ENCODE measurements at regions not wholly inside any gene's neighbourhood (a gene's known extent, or its start where the extent isn't known, plus 50 kb on each side); places are given as distances from the start of the nearest gene placed in this dataset.

- CTCF ChIA-PET, result no interaction called here
- TF ChIP-seq CTCF (IDR thresholded peaks at IDR 0.05), result no peak
Measured at GRCh38 chr1:103424650-103425049, 100.8 kb upstream of the RNPC3 start.

GRCh38 chr1:103416681-103417286 is 108.7 kb upstream of the RNPC3 start:
- ATAC-seq (ENCODE audit: low read depth) (no peak), DNase-seq (no peak)
- Mint-ChIP-seq H3K27ac (no peak overlapping the region), H3K27me3 (no peaks in the 10 kb centered on the region), H3K4me1 (no peaks in the 10 kb centered on the region), H3K36me3 (ENCODE audit: low read depth) (no peaks in the 10 kb centered on the region), H3K9me3 (peaks cover 5% of the 10 kb centered on the region), H3K4me3 (no peak overlapping the region)
- ChIA-PET CTCF (no interaction called here), POLR2A (no interaction called here)
- intact Hi-C loops (cut with micrococcal nuclease), result no loop called here
- TF ChIP-seq CTCF (IDR thresholded peaks at IDR 0.05), result no peak

More at GRCh38 chr1:103424650-103425049, 100.8 kb upstream of the RNPC3 start:
- DNase-seq, result no peak
- intact Hi-C loops (cut with micrococcal nuclease), result no loop called here
- Mint-ChIP-seq H3K36me3 (ENCODE audit: low read depth) (no peaks in the 10 kb centered on the region), H3K4me3 (no peak overlapping the region), H3K9me3 (peaks cover 3% of the 10 kb centered on the region), H3K27me3 (no peaks in the 10 kb centered on the region), H3K27ac (no peak overlapping the region), H3K4me1 (no peaks in the 10 kb centered on the region)
- ATAC-seq (ENCODE audit: low read depth), result no peak
- POLR2A ChIA-PET, result no interaction called here

GRCh38 chr1:103387898-103388297 is 137.6 kb upstream of the RNPC3 start:
- no peaks in the 10 kb centered on the region for H3K27me3 Mint-ChIP-seq
- intact Hi-C loops (cut with micrococcal nuclease), result no loop called here
- no peak for ATAC-seq (ENCODE audit: low read depth)
- peaks cover 15% of the 10 kb centered on the region for H3K9me3 Mint-ChIP-seq
- H3K36me3 Mint-ChIP-seq (ENCODE audit: low read depth), result no peaks in the 10 kb centered on the region
- no peaks in the 10 kb centered on the region for H3K4me1 Mint-ChIP-seq
- H3K27ac Mint-ChIP-seq, result no peak overlapping the region
- ChIA-PET POLR2A (no interaction called here), CTCF (no interaction called here)
- TF ChIP-seq CTCF (IDR thresholded peaks at IDR 0.05), result no peak
- no peak overlapping the region for H3K4me3 Mint-ChIP-seq
- no peak for DNase-seq

GRCh38 chr1:103373991-103374390 is 151.5 kb upstream of the RNPC3 start:
- intact Hi-C loops (cut with micrococcal nuclease), result no loop called here
- no peaks in the 10 kb centered on the region for H3K4me1 Mint-ChIP-seq
- no peaks in the 10 kb centered on the region for H3K9me3 Mint-ChIP-seq
- H3K27me3 Mint-ChIP-seq, result no peaks in the 10 kb centered on the region
- TF ChIP-seq CTCF (IDR thresholded peaks at IDR 0.05), result no peak
- no peak overlapping the region for H3K4me3 Mint-ChIP-seq
- H3K36me3 Mint-ChIP-seq (ENCODE audit: low read depth), result no peaks in the 10 kb centered on the region
- H3K27ac Mint-ChIP-seq, result no peak overlapping the region
- ChIA-PET CTCF (no interaction called here), POLR2A (no interaction called here)
- ATAC-seq (ENCODE audit: low read depth), result no peak
- no peak for DNase-seq

- POLR2A ChIA-PET, result no interaction called here
- Mint-ChIP-seq H3K27me3 (no peaks in the 10 kb centered on the region), H3K9me3 (no peaks in the 10 kb centered on the region), H3K4me3 (no peak overlapping the region), H3K36me3 (ENCODE audit: low read depth) (no peaks in the 10 kb centered on the region), H3K4me1 (no peaks in the 10 kb centered on the region), H3K27ac (no peak overlapping the region)
- no peak for TF ChIP-seq CTCF (IDR thresholded peaks at IDR 0.05)
- intact Hi-C loops (cut with micrococcal nuclease), result no loop called here
- no peak for ATAC-seq (ENCODE audit: low read depth)
- CTCF ChIA-PET, result no interaction called here
- no peak for DNase-seq
Measured at GRCh38 chr1:103372866-103373265, 152.6 kb upstream of the RNPC3 start.

All from activated B cell treated with CpG ODN at 0.5 μM for 24 hours (primary cell).